ENCODE measurements at regions not wholly inside any gene's neighbourhood (a gene's known extent, or its start where the extent isn't known, plus 50 kb on each side); places are given as distances from the start of the nearest gene placed in this dataset.

GRCh38 chr22:48892578-48893287 is 934.9 kb downstream of the BRD1 start:
- no peak for DNase-seq

GRCh38 chr22:48891688-48892577 is 935.7 kb downstream of the BRD1 start:
- no peak for DNase-seq

- DNase-seq = no peak
These were observed 936.7 kb downstream of the BRD1 start for GRCh38 chr22:48890693-48891554.

GRCh38 chr22:48889887-48890692 is 937.6 kb downstream of the BRD1 start:
- no peak for DNase-seq

- DNase-seq = no peak
These were observed 938.4 kb downstream of the BRD1 start for GRCh38 chr22:48889209-48889830.

- no peak for DNase-seq
These were observed 939.0 kb downstream of the BRD1 start for GRCh38 chr22:48888466-48889208.

- no peak for DNase-seq
These were observed 940.0 kb downstream of the BRD1 start for GRCh38 chr22:48887394-48888332.

- no peak for DNase-seq
These were observed 940.9 kb downstream of the BRD1 start for GRCh38 chr22:48886604-48887393.

- no peak for DNase-seq
These were observed 941.8 kb downstream of the BRD1 start for GRCh38 chr22:48885919-48886305.

GRCh38 chr22:48885271-48885918 is 942.3 kb downstream of the BRD1 start:
- no peak for DNase-seq

- no peak for DNase-seq
These were observed 942.9 kb downstream of the BRD1 start for GRCh38 chr22:48884786-48885185.

- DNase-seq = no peak
These were observed 943.3 kb downstream of the BRD1 start for GRCh38 chr22:48884324-48884723.

GRCh38 chr22:48883211-48883960 is 944.3 kb downstream of the BRD1 start:
- no peak for DNase-seq

- DNase-seq = no peak
These were observed 945.0 kb downstream of the BRD1 start for GRCh38 chr22:48882636-48883200.

- DNase-seq = no peak
These were observed 946.2 kb downstream of the BRD1 start for GRCh38 chr22:48881326-48881980.

GRCh38 chr22:48880749-48881148 is 946.9 kb downstream of the BRD1 start:
- DNase-seq = no peak

GRCh38 chr22:48876951-48877350 is 950.7 kb downstream of the BRD1 start:
- no peak for DNase-seq

Measured in inflammatory macrophage treated with lipopolysaccharide for 1 hour (primary cell).